Activated CD8-positive, alpha-beta T cell treated with anti-CD3 and anti-CD28 coated beads for 36 hours (primary cell): ENCODE measurements at regions not wholly inside any gene's neighbourhood (a gene's known extent, or its start where the extent isn't known, plus 50 kb on each side); places are given as distances from the start of the nearest gene placed in this dataset.

ENCODE experiments used
- ATAC-seq: fragments of 200-7000 bp; cut with Tn5 transposase; one replicate; pipeline ENCODE4 v1.10.0; 2021; ENCODE audit warnings: mild to moderate bottlenecking, moderate library complexity
- CTCF ChIA-PET: fragments of 350-600 bp; sonication (Branson Sonifier 250); formaldehyde crosslinking; loops from one replicate; lab custom pipeline; 2021; ENCODE audit warnings: antibody characterized with exemption; lab: Charles Lee
- POLR2A ChIA-PET: fragments of 350-600 bp; sonication (Branson Sonifier 250); formaldehyde crosslinking; loops from one replicate; lab custom pipeline; 2021; ENCODE audit warnings: antibody characterized with exemption; lab: Charles Lee
- DNase-seq: peaks from one replicate; pipeline ENCODE4 v3.0.0-alpha.2; 2020
- H3K27ac Mint-ChIP-seq: one replicate; pipeline ENCODE4 v1.8.0; 2021; ENCODE audit warnings: mild to moderate bottlenecking, mixed read lengths
- H3K27me3 Mint-ChIP-seq: one replicate; pipeline ENCODE4 v1.8.0; 2021; ENCODE audit warnings: mixed read lengths
- H3K36me3 Mint-ChIP-seq: one replicate; pipeline ENCODE4 v1.8.0; 2021; ENCODE audit warnings: low read depth, mixed read lengths
- H3K4me1 Mint-ChIP-seq: one replicate; pipeline ENCODE4 v1.8.0; 2021; ENCODE audit warnings: low read depth, mixed read lengths
- H3K4me3 Mint-ChIP-seq: one replicate; pipeline ENCODE4 v1.8.0; 2021; ENCODE audit warnings: mild to moderate bottlenecking, moderate library complexity, mixed read lengths
- H3K9me3 Mint-ChIP-seq: one replicate; pipeline ENCODE4 v1.8.0; 2021; ENCODE audit warnings: mixed read lengths
- CTCF ChIP-seq: fragments of 200-600 bp; IDR thresholded peaks from one replicate; pipeline ENCODE4 v1.8.0; 2022; ENCODE audit warnings: antibody characterized with exemption, mild to moderate bottlenecking
- intact Hi-C: fragments of 100-400 bp; cut with micrococcal nuclease; formaldehyde crosslinking; loops from one replicate; pipeline ENCODE4 v1.10.0; 2022

GRCh38 chr2:121866789-121867188 lies 111.3 kb downstream of the TSN start:
- intact Hi-C loops: no loop called here
- ChIA-PET POLR2A (no interaction called here), CTCF (no interaction called here)
- Mint-ChIP-seq H3K4me1 (no peaks in the 10 kb centered on the region), H3K9me3 (peaks cover 1% of the 10 kb centered on the region), H3K27ac (no peak overlapping the region), H3K36me3 (no peaks in the 10 kb centered on the region), H3K27me3 (peaks cover 3% of the 10 kb centered on the region), H3K4me3 (no peak overlapping the region)
- ATAC-seq: no peak
- DNase-seq: no peak
- no peak for TF ChIP-seq CTCF

DNA sequence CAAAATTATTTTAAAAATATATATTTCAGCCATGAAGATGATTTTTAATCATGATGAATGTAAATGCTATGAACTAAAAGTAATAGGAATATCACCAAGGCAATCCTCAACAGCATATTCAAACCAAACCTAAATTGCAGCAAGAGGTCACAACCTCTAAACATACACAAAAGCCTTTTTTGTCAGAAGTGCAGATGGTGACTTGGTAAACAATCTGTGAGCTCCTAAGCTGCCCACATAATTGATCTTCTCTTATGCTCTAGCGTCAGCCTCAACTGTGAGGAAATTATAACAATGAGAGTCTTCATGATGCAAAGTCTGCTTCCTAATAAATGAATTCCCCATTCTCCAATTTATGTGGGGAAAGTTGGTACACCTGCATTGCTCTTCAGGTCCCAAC lies 113.2 kb downstream of the TSN start:
- peaks cover 1% of the 10 kb centered on the region for H3K27me3 Mint-ChIP-seq
- POLR2A ChIA-PET: no interaction called here
- DNase-seq (no peak), ATAC-seq (no peak)
- no peak overlapping the region for H3K27ac Mint-ChIP-seq
- intact Hi-C loops: no loop called here
- H3K36me3 Mint-ChIP-seq: no peaks in the 10 kb centered on the region
- CTCF ChIA-PET: no interaction called here
- no peaks in the 10 kb centered on the region for H3K4me1 Mint-ChIP-seq
- no peak for TF ChIP-seq CTCF
- H3K4me3 Mint-ChIP-seq: no peak overlapping the region
- H3K9me3 Mint-ChIP-seq: no peaks in the 10 kb centered on the region

DNA sequence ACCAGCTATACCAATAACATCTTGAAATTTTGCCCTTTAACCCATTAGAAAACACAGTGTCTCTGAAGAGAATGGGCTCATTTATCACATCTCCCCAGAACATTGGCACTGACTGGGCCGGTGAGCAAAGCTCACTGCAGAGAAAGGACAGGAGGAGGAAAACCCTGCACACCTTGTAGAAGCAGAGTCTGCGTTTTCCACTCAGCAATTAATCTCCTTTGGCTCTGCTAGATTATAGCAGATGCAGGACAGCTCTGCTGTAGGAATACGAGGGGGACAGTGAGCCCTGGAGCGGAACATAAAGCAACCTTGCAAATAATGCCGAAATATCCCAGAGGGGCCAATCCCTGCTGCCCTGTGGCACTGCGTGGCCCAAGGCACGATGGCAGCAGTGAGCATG lies 113.9 kb downstream of the TSN start:
- Mint-ChIP-seq H3K27me3 (no peaks in the 10 kb centered on the region), H3K27ac (no peak overlapping the region), H3K36me3 (no peaks in the 10 kb centered on the region), H3K4me1 (no peaks in the 10 kb centered on the region), H3K4me3 (no peak overlapping the region), H3K9me3 (no peaks in the 10 kb centered on the region)
- no peak for DNase-seq
- ATAC-seq: no peak
- TF ChIP-seq CTCF: no peak
- intact Hi-C loops: no loop called here
- ChIA-PET POLR2A (no interaction called here), CTCF (no interaction called here)

GRCh38 chr2:121869873-121870272 lies 114.4 kb downstream of the TSN start:
- no peak overlapping the region for H3K4me3 Mint-ChIP-seq
- CTCF ChIA-PET: no interaction called here

GRCh38 chr2:121872651-121873050 lies 117.2 kb downstream of the TSN start:
- no peaks in the 10 kb centered on the region for H3K9me3 Mint-ChIP-seq
- no peak overlapping the region for H3K4me3 Mint-ChIP-seq
- TF ChIP-seq CTCF: no peak
- no peak overlapping the region for H3K27ac Mint-ChIP-seq
- ChIA-PET CTCF (no interaction called here), POLR2A (no interaction called here)
- intact Hi-C loops: no loop called here
- H3K27me3 Mint-ChIP-seq: no peaks in the 10 kb centered on the region
- H3K4me1 Mint-ChIP-seq: no peaks in the 10 kb centered on the region
- no peak for ATAC-seq
- no peak for DNase-seq
- no peaks in the 10 kb centered on the region for H3K36me3 Mint-ChIP-seq

More at GRCh38 chr2:121869873-121870272, 114.4 kb downstream of the TSN start:
- TF ChIP-seq CTCF: no peak
- ATAC-seq (no peak), DNase-seq (no peak)
- Mint-ChIP-seq H3K36me3 (no peaks in the 10 kb centered on the region), H3K9me3 (no peaks in the 10 kb centered on the region), H3K27ac (no peak overlapping the region), H3K27me3 (no peaks in the 10 kb centered on the region), H3K4me1 (no peaks in the 10 kb centered on the region)
- POLR2A ChIA-PET: no interaction called here
- intact Hi-C loops: no loop called here
